HG03159 (cell line): ENCODE measurements at regions not wholly inside any gene's neighbourhood (a gene's known extent, or its start where the extent isn't known, plus 50 kb on each side); places are given as distances from the start of the nearest gene placed in this dataset.
"Not testable (repeated sequence)": the region's sequence is repeated elsewhere in the genome, so short reads cannot be mapped to it uniquely, and the experiment has no call there.

Source experiments
- ATAC-seq: cut with Tn5 transposase; IDR thresholded peaks from one replicate; pipeline ENCODE4 v1.9.1; 2021; ENCODE audit warnings: mild to moderate bottlenecking, moderate library complexity; ENCODE audit not compliant: unreplicated experiment

- no peak for ATAC-seq
These were observed 130.5 kb downstream of the ATXN3L start for GRCh38 chrX:13189380-13189779.

- no peak for ATAC-seq
These were observed 131.0 kb downstream of the ATXN3L start for GRCh38 chrX:13188731-13189309.

- not testable (repeated sequence) for ATAC-seq
These were observed 133.2 kb downstream of the ATXN3L start for GRCh38 chrX:13186643-13187042.

GRCh38 chrX:13180807-13181206 lies 136.4 kb upstream of the FAM9C start:
- ATAC-seq, result no peak

- no peak for ATAC-seq
These were observed 135.2 kb upstream of the FAM9C start for GRCh38 chrX:13179586-13179985.

- ATAC-seq, result no peak
These were observed 134.7 kb upstream of the FAM9C start for GRCh38 chrX:13179100-13179499.

- ATAC-seq, result no peak
These were observed 133.6 kb upstream of the FAM9C start for GRCh38 chrX:13177921-13178566.

- no peak for ATAC-seq
These were observed 130.6 kb upstream of the FAM9C start for GRCh38 chrX:13175056-13175455.

- no peak for ATAC-seq
These were observed 126.6 kb upstream of the FAM9C start for GRCh38 chrX:13170966-13171558.

GRCh38 chrX:13169684-13170083 lies 125.3 kb upstream of the FAM9C start:
- ATAC-seq, result no peak

GRCh38 chrX:13168269-13168668 lies 123.8 kb upstream of the FAM9C start:
- ATAC-seq, result no peak

GRCh38 chrX:13167481-13168231 lies 123.2 kb upstream of the FAM9C start:
- no peak for ATAC-seq

GRCh38 chrX:13165266-13166189 lies 121.1 kb upstream of the FAM9C start:
- ATAC-seq, result no peak

- ATAC-seq, result no peak
These were observed 120.2 kb upstream of the FAM9C start for GRCh38 chrX:13164611-13165010.

- no peak for ATAC-seq
These were observed 118.5 kb upstream of the FAM9C start for GRCh38 chrX:13162772-13163410.

GRCh38 chrX:13159886-13160285 lies 115.5 kb upstream of the FAM9C start:
- ATAC-seq, result no peak

GRCh38 chrX:13158911-13159310 lies 114.5 kb upstream of the FAM9C start:
- ATAC-seq, result no peak

GRCh38 chrX:13155550-13155949 lies 111.1 kb upstream of the FAM9C start:
- not testable (repeated sequence) for ATAC-seq

GRCh38 chrX:13153796-13154195 lies 109.4 kb upstream of the FAM9C start:
- no peak for ATAC-seq

GRCh38 chrX:13152518-13153185 lies 108.2 kb upstream of the FAM9C start:
- ATAC-seq, result no peak
